Kidney (tissue), 13 donors: ENCODE measurements at regions not wholly inside any gene's neighbourhood (a gene's known extent, or its start where the extent isn't known, plus 50 kb on each side); places are given as distances from the start of the nearest gene placed in this dataset.

Source experiments
- DNase-seq, 5 donors: peaks; one replicate each; pipeline ENCODE4 v3.0.0-alpha.2; 2013 to 2020
- FAIRE-seq: peaks from 2 replicates; lab custom pipeline; 2012; peaks lifted over from hg19 to GRCh38; lab: Jason Lieb, UNC
- H3K27ac ChIP-seq, 2 donors: one replicate each; pipeline ENCODE4 v1.7.0; 2013; ENCODE audit warnings: low read depth in 2 of 2, low read length in 2 of 2, inconsistent platforms in 1 of 2
- H3K27me3 ChIP-seq: one replicate; pipeline ENCODE4 v1.7.1; 2013; ENCODE audit warnings: low read length, inconsistent platforms; ENCODE audit not compliant: control insufficient read depth, insufficient read depth
- H3K36me3 ChIP-seq, 3 donors: one replicate each; pipeline versions ENCODE4 v1.7.0 to v1.7.1; 2013; ENCODE audit warnings: low read length in 3 of 3, control low read depth in 1 of 3, inconsistent platforms in 1 of 3; ENCODE audit not compliant: insufficient read depth in 3 of 3, control insufficient read depth in 2 of 3
- H3K4me1 ChIP-seq, 3 donors: one replicate each; pipeline versions ENCODE4 v1.7.0 to v1.7.1; 2013; ENCODE audit warnings: low read length in 3 of 3, inconsistent platforms in 1 of 3, low read depth in 1 of 3; ENCODE audit not compliant: control insufficient read depth in 2 of 3, insufficient read depth in 2 of 3
- H3K4me3 ChIP-seq, 3 donors: one replicate each; pipeline versions ENCODE4 v1.7.0 to v1.8.1; 2013; ENCODE audit warnings: low read length in 3 of 3, control low read depth in 1 of 3, inconsistent platforms in 1 of 3
- H3K9ac ChIP-seq, 3 donors: one replicate each; pipeline versions ENCODE4 v1.7.0 to v1.7.1; 2013; ENCODE audit warnings: low read length in 3 of 3, control low read depth in 1 of 3, inconsistent platforms in 1 of 3
- H3K9me3 ChIP-seq, 3 donors: one replicate each; pipeline versions ENCODE4 v1.7.0 to v1.7.1; 2013; ENCODE audit warnings: low read length in 3 of 3, control low read depth in 1 of 3, inconsistent platforms in 1 of 3; ENCODE audit not compliant: control insufficient read depth in 2 of 3, insufficient read depth in 1 of 3
- CTCF ChIP-seq: IDR thresholded peaks from 3 replicates; pipeline ENCODE4 v1.5.1; 2012; ENCODE audit warnings: mild to moderate bottlenecking, moderate library complexity, borderline replicate concordance; ENCODE audit not compliant: insufficient read depth; ENCODE audit errors: extremely low read depth
- intact Hi-C: fragments of 100-400 bp; cut with DNase I; formaldehyde crosslinking; loops from one replicate; pipeline ENCODE4 v1.11.1; 2022
- donor health status: control.
- donor health status: control.
- donor health status: control.
- donor health status: control.
- donor health status: control.
- donor health status: DM: yes; HTN: yes; CAD: no.
- donor health status: Normal renal cell carcinoma (clear cell type).

GRCh38 chr13:50219743-50220142 lies 204.5 kb downstream of the KCNRG start:
- no peak for DNase-seq
- intact Hi-C loops: no loop called here
- H3K27ac ChIP-seq: no peak overlapping the region
- no peak overlapping the region for H3K9ac ChIP-seq
- FAIRE-seq: no peak
- no peaks in the 10 kb centered on the region for H3K27me3 ChIP-seq
- no peak for TF ChIP-seq CTCF
- peaks cover 0 to 9% (median 0%) of the 10 kb centered on the region in 3 donors for H3K9me3 ChIP-seq
- H3K4me1 ChIP-seq: no peaks in the 10 kb centered on the region
- no peak overlapping the region for H3K4me3 ChIP-seq
- H3K36me3 ChIP-seq: no peaks in the 10 kb centered on the region

DNA sequence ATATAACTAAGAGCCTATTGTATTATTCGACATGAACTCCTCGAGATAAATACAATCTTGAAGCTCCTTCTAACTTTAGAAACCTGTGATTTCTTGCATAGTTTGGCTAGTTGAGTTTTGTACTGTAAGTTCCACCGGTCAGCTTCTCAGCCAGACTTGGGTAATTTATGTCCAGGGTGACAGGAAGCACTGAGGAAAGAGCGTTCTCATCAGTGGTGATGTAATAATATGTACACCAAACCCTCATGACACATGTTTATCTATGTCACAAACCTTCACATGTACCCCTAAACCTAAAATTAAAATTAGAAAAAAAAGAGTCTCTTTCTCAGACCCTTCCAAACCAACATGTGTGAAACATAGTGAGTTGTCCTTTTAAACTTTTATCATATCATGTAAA lies 205.7 kb downstream of the KCNRG start:
- FAIRE-seq (no peak), DNase-seq (no peak)
- TF ChIP-seq CTCF: no peak
- Histone ChIP-seq H3K9ac (no peak overlapping the region), H3K4me1 (no peaks in the 10 kb centered on the region), H3K9me3 (peaks cover 0 to 9% (median 0%) of the 10 kb centered on the region in 3 donors), H3K36me3 (no peaks in the 10 kb centered on the region), H3K27me3 (no peaks in the 10 kb centered on the region), H3K27ac (no peak overlapping the region), H3K4me3 (no peak overlapping the region)
- intact Hi-C loops: no loop called here

GRCh38 chr13:50222569-50223332 lies 207.5 kb downstream of the KCNRG start:
- no peak overlapping the region for H3K9ac ChIP-seq
- DNase-seq (peak in 1 of 5 donors; percentile 94), FAIRE-seq (no peak)
- H3K4me1 ChIP-seq: no peaks in the 10 kb centered on the region
- H3K27me3 ChIP-seq: no peaks in the 10 kb centered on the region
- peaks cover 0 to 3% (median 0%) of the 10 kb centered on the region in 3 donors for H3K9me3 ChIP-seq
- no peak for TF ChIP-seq CTCF
- H3K27ac ChIP-seq: no peak overlapping the region
- intact Hi-C loops: no loop called here
- H3K36me3 ChIP-seq: no peaks in the 10 kb centered on the region
- no peak overlapping the region for H3K4me3 ChIP-seq
